Left colon (tissue), 2 donors: ENCODE measurements at regions not wholly inside any gene's neighbourhood (a gene's known extent, or its start where the extent isn't known, plus 50 kb on each side); places are given as distances from the start of the nearest gene placed in this dataset.

Experiments
- ATAC-seq: fragments of 200-7000 bp; cut with Tn5 transposase; one replicate; pipeline ENCODE4 v1.9.1; 2020; ENCODE audit warnings: mild to moderate bottlenecking, moderate library complexity
- DNase-seq, 2 donors: peaks; one replicate each; pipeline ENCODE4 v3.0.0-alpha.2; 2020
- intact Hi-C, 2 donors: fragments of 100-400 bp; cut with DNase I in 1 of 2; cut with micrococcal nuclease in 1 of 2; formaldehyde crosslinking; loops; one replicate each; pipeline versions ENCODE4 v1.11.2 to v1.14.0; 2022; cut with DNase I, micrococcal nuclease
- donor health status: DM: no; HTN: no; CAD: no.
- donor health status: DM: yes; HTN: yes; CAD: no.

- intact Hi-C loops = no loop called here
- ATAC-seq = no peak
Observed at GRCh38 chr19:32124585-32124984, 220.8 kb upstream of the ZNF507 start.

GRCh38 chr19:32129141-32129540 is 216.3 kb upstream of the ZNF507 start:
- DNase-seq = peak in 1 of 2 donors; percentile 7
- intact Hi-C loops = no loop called here
- no peak for ATAC-seq

More at GRCh38 chr19:32124585-32124984, 220.8 kb upstream of the ZNF507 start:
- DNase-seq = no peak

- ATAC-seq (no peak), DNase-seq (no peak)
- intact Hi-C loops = no loop called here
Observed at GRCh38 chr19:32130332-32130731, 215.1 kb upstream of the ZNF507 start.

- ATAC-seq (no peak), DNase-seq (no peak)
- intact Hi-C loops = no loop called here
Observed at GRCh38 chr19:32131005-32131404, 214.4 kb upstream of the ZNF507 start.

GRCh38 chr19:32138416-32138815 is 207.0 kb upstream of the ZNF507 start:
- intact Hi-C loops = no loop called here
- ATAC-seq (no peak), DNase-seq (no peak)

- DNase-seq (no peak), ATAC-seq (no peak)
- intact Hi-C loops = no loop called here
Observed at GRCh38 chr19:32141840-32142511, 203.4 kb upstream of the ZNF507 start.

- intact Hi-C loops = no loop called here
- DNase-seq = no peak
- no peak for ATAC-seq
Observed at GRCh38 chr19:32146664-32147063, 198.7 kb upstream of the ZNF507 start.

GRCh38 chr19:32150605-32151004 is 194.8 kb upstream of the ZNF507 start:
- DNase-seq = no peak
- intact Hi-C loops = no loop called here
- ATAC-seq = no peak

- no peak for ATAC-seq
- no peak for DNase-seq
- intact Hi-C loops = no loop called here
Observed at GRCh38 chr19:32154418-32154817, 191.0 kb upstream of the ZNF507 start.

GRCh38 chr19:32164384-32164992 is 180.9 kb upstream of the ZNF507 start:
- no peak for ATAC-seq
- DNase-seq = no peak
- intact Hi-C loops = no loop called here

- ATAC-seq (no peak), DNase-seq (no peak)
- intact Hi-C loops = no loop called here
Observed at GRCh38 chr19:32165141-32165540, 180.3 kb upstream of the ZNF507 start.

GRCh38 chr19:32165750-32166149 is 179.7 kb upstream of the ZNF507 start:
- no peak for ATAC-seq
- intact Hi-C loops = no loop called here

GRCh38 chr19:32166238-32166637 is 179.2 kb upstream of the ZNF507 start:
- intact Hi-C loops = no loop called here
- no peak for ATAC-seq

More at GRCh38 chr19:32165750-32166149, 179.7 kb upstream of the ZNF507 start:
- DNase-seq = no peak

GRCh38 chr19:32168111-32168510 is 177.3 kb upstream of the ZNF507 start:
- no peak for ATAC-seq
- DNase-seq = no peak
- intact Hi-C loops = no loop called here

More at GRCh38 chr19:32166238-32166637, 179.2 kb upstream of the ZNF507 start:
- no peak for DNase-seq

- ATAC-seq = no peak
- intact Hi-C loops = no loop called here
- no peak for DNase-seq
Observed at GRCh38 chr19:32168606-32169005, 176.8 kb upstream of the ZNF507 start.

- intact Hi-C loops = no loop called here
- ATAC-seq = no peak
- DNase-seq = no peak
Observed at GRCh38 chr19:32171719-32172151, 173.7 kb upstream of the ZNF507 start.

GRCh38 chr19:32172566-32173160 is 172.7 kb upstream of the ZNF507 start:
- ATAC-seq = no peak
- no peak for DNase-seq
- intact Hi-C loops = no loop called here

- ATAC-seq (no peak), DNase-seq (no peak)
- intact Hi-C loops = no loop called here
Observed at GRCh38 chr19:32173836-32174235, 171.6 kb upstream of the ZNF507 start.

GRCh38 chr19:32174386-32175113 is 170.9 kb upstream of the ZNF507 start:
- ATAC-seq = no peak
- no peak for DNase-seq
- intact Hi-C loops = no loop called here

GRCh38 chr19:32176591-32176990 is 168.8 kb upstream of the ZNF507 start:
- no peak for ATAC-seq
- no peak for DNase-seq
- intact Hi-C loops = no loop called here
